K562 (cell line): ENCODE measurements at regions not wholly inside any gene's neighbourhood (a gene's known extent, or its start where the extent isn't known, plus 50 kb on each side); places are given as distances from the start of the nearest gene placed in this dataset.

Experiments used
- ATAC-seq: fragments of 200-7000 bp; cut with Tn5 transposase; 3 replicates; pipeline ENCODE4 v1.9.1; 2020; ENCODE audit warnings: moderate library complexity
- BruUV-seq: library from RNA; stranded (reverse); fragments of 400-500 nt; replicated peaks from 2 replicates; lab custom pipeline; 2021; lab: Mats Ljungman, UMichigan
- CTCF ChIA-PET: fragments of 300-600 bp; formaldehyde crosslinking; extraction: SDS; loops from one replicate; lab custom pipeline; 2021; ENCODE audit warnings: low intra/inter-chr PET ratio; lab: Yijun Ruan, JAX
- POLR2A ChIA-PET: fragments of 300-600, 350-650 bp; sonication (Branson Sonifier 250); formaldehyde crosslinking; extraction: SDS; loops from one replicate; lab custom pipeline; 2021; ENCODE audit warnings: antibody characterized with exemption, inconsistent platforms; lab: Yijun Ruan, JAX
- DNase-seq, 4 experiments: peaks; one replicate each; pipeline versions ENCODE4 v3.0.0 to v3.0.0-alpha.2; 2011 to 2018; ENCODE audit warnings: low spot score in 3 of 4, mixed read lengths in 3 of 4; ENCODE audit errors: extremely low read depth in 1 of 4
- FAIRE-seq: peaks from 2 replicates; lab custom pipeline; 2011; peaks lifted over from hg19 to GRCh38; lab: Jason Lieb, UNC
- H2AFZ ChIP-seq: 2 replicates; pipeline ENCODE4 v1.6.0; 2011; ENCODE audit warnings: low read depth, low read length, control low read depth, inconsistent platforms
- H3K27ac ChIP-seq: fragments of 200-600 bp; 3 replicates; pipeline ENCODE4 v1.8.0; 2011; ENCODE audit warnings: low read depth, mild to moderate bottlenecking, control low read depth, inconsistent platforms, low read length, moderate library complexity, mixed read lengths; ENCODE audit errors: extremely low read depth
- H3K27me3 ChIP-seq, 2 experiments: fragments of 300-600 bp in 1 of 2; 2 replicates in 1 of 2; 3 replicates in 1 of 2; pipeline versions ENCODE4 v1.6.0 to v1.8.0; 2011; ENCODE audit warnings: inconsistent platforms in 2 of 2, low read length in 2 of 2, mild to moderate bottlenecking in 1 of 2, mixed read lengths in 1 of 2, moderate library complexity in 1 of 2; ENCODE audit not compliant: control insufficient read depth in 2 of 2, insufficient read depth in 2 of 2
- H3K36me3 ChIP-seq: fragments of 300-600 bp; 3 replicates; pipeline ENCODE4 v1.8.0; 2011; ENCODE audit warnings: mild to moderate bottlenecking, low read length, inconsistent platforms; ENCODE audit not compliant: control insufficient read depth, insufficient read depth
- H3K4me1 ChIP-seq, 2 experiments: fragments of 200-600 bp in 1 of 2; replicated peaks in 1 of 2; 2 replicates in 1 of 2; 3 replicates in 1 of 2; pipeline versions ENCODE4 v1.5.1 to v1.8.0; 2011; ENCODE audit warnings: inconsistent platforms in 2 of 2, low read length in 2 of 2, mild to moderate bottlenecking in 1 of 2, mixed read lengths in 1 of 2, moderate library complexity in 1 of 2; ENCODE audit not compliant: control insufficient read depth in 2 of 2, insufficient read depth in 2 of 2
- H3K4me2 ChIP-seq: 2 replicates; pipeline ENCODE4 v1.6.1; 2011; ENCODE audit warnings: low read length, control low read depth, inconsistent platforms, mixed read lengths; ENCODE audit not compliant: insufficient read depth
- H3K4me3 ChIP-seq: fragments of 200-600 bp; sonication (generic), shearing (Covaris generic); 2 replicates; pipeline ENCODE4 v1.5.1; 2016; ENCODE audit warnings: control low read depth, inconsistent platforms
- H3K79me2 ChIP-seq: fragments of 200-600 bp; 3 replicates; pipeline ENCODE4 v1.8.0; 2011; ENCODE audit warnings: low read length, inconsistent platforms; ENCODE audit not compliant: control insufficient read depth, insufficient read depth
- H3K9ac ChIP-seq, 2 experiments: 2 replicates each; pipeline versions ENCODE4 v1.6.0 to v1.6.1; 2011; ENCODE audit warnings: low read depth in 2 of 2, low read length in 2 of 2, control low read depth in 1 of 2, inconsistent platforms in 1 of 2, mild to moderate bottlenecking in 1 of 2, mixed read lengths in 1 of 2; ENCODE audit not compliant: insufficient read depth in 1 of 2
- H3K9me1 ChIP-seq: one replicate; pipeline ENCODE4 v1.6.0; 2011; ENCODE audit warnings: inconsistent platforms, mild to moderate bottlenecking, low read length, moderate library complexity; ENCODE audit not compliant: control insufficient read depth, insufficient read depth
- H3K9me3 ChIP-seq: replicated peaks from 2 replicates; pipeline ENCODE4 v1.5.1; 2011; ENCODE audit warnings: low read depth, low read length, inconsistent platforms; ENCODE audit not compliant: control insufficient read depth, insufficient read depth
- H4K20me1 ChIP-seq: replicated peaks from 2 replicates; pipeline ENCODE4 v1.6.1; 2011; ENCODE audit warnings: low read length, inconsistent platforms, mixed read lengths; ENCODE audit not compliant: control insufficient read depth, insufficient read depth
- AFF4 ChIP-seq: sonication (generic); formaldehyde crosslinking; IDR thresholded peaks from 2 replicates; pipeline ENCODE4 v1.8.0; 2023; ENCODE audit warnings: mild to moderate bottlenecking, missing genetic modification reagents
- ARNT ChIP-seq, 2 experiments: fragments of 450-650 bp; IDR thresholded peaks; 2 replicates each; pipeline ENCODE4 v1.6.1; 2016; ENCODE audit warnings: mild to moderate bottlenecking in 1 of 2
- ETS2 ChIP-seq: IDR thresholded peaks from 2 replicates; pipeline ENCODE4 v1.6.1; 2016; ENCODE audit warnings: borderline replicate concordance, missing genetic modification characterization, mild to moderate bottlenecking, moderate library complexity, missing compliant biosample characterization; ENCODE audit not compliant: poor library complexity, severe bottlenecking
- MCM7 ChIP-seq, 2 experiments: fragments of 450-650 bp; IDR thresholded peaks; 2 replicates each; pipeline ENCODE4 v1.6.1; 2016 to 2018
- MEF2D ChIP-seq: conservative IDR thresholded peaks from 2 replicates; pipeline ENCODE4 v1.6.1; 2016; ENCODE audit warnings: low read depth, missing genetic modification characterization, missing compliant biosample characterization
- NCOA6 ChIP-seq: fragments of 450-650 bp; IDR thresholded peaks from 2 replicates; pipeline ENCODE4 v1.6.1; 2017; ENCODE audit warnings: mild to moderate bottlenecking
- PYGO2 ChIP-seq: fragments of 450-650 bp; IDR thresholded peaks from 2 replicates; pipeline ENCODE4 v1.6.1; 2016; ENCODE audit warnings: mild to moderate bottlenecking, missing genetic modification characterization, moderate library complexity, missing compliant biosample characterization
- SAFB ChIP-seq: fragments of 200-400 bp; formaldehyde crosslinking; IDR thresholded peaks from 2 replicates; pipeline ENCODE4 v1.6.1; 2017; ENCODE audit warnings: low read depth, low read length, borderline replicate concordance
- TCF15 ChIP-seq: fragments of 250-450 bp; sonication (Bioruptor Pico); IDR thresholded peaks from 2 replicates; pipeline ENCODE4 v1.8.0; 2022; ENCODE audit warnings: moderate library complexity, mild to moderate bottlenecking, inconsistent platforms
- ZC3H8 ChIP-seq: fragments of 450-650 bp; IDR thresholded peaks from 2 replicates; pipeline ENCODE4 v1.6.1; 2017
- WGBS: fragments of 100-300 bp; shearing (Covaris generic); methylation state at CpG from one replicate; pipeline ENCODE4 v1.1.6; 2016; ENCODE audit warnings: low coverage, mixed read lengths; ENCODE audit not compliant: insufficient coverage; ENCODE audit errors: missing lambda C conversion rate; 5-methylcytosine and 5-hydroxymethylcytosine counted together
- in situ Hi-C: fragments of 300-500 bp; cut with MboI; formaldehyde crosslinking; loops from 4 replicates; pipeline ENCODE4 v1.15.0; 2018; ENCODE audit warnings: inconsistent platforms, mixed read lengths
- intact Hi-C: fragments of 100-400 bp; cut with micrococcal nuclease; formaldehyde crosslinking; loops from 2 replicates; pipeline ENCODE4 v1.14.2; 2022

- H3K4me2 ChIP-seq, result no peak overlapping the region
- no peak overlapping the region for H3K4me3 ChIP-seq
- no peak overlapping the region for H2AFZ ChIP-seq
- no peaks in the 10 kb centered on the region for H3K4me1 ChIP-seq
- FAIRE-seq (no peak), ATAC-seq (no peak), DNase-seq (no peak)
- WGBS, result 3% methylated on average over 4 of the region's 4 CpGs
- H3K27me3 ChIP-seq, result peaks cover 7 to 55% of the 10 kb centered on the region in 2 experiments; a peak in 4 of 5 replicates
- H3K9me1 ChIP-seq, result no peaks in the 10 kb centered on the region
- H3K79me2 ChIP-seq, result no peaks in the 10 kb centered on the region
- H4K20me1 ChIP-seq, result 0 out of 2 replicates have a peak, but pooled peaks cover 4% of the 10 kb centered on the region
- intact Hi-C loops, result no loop called here
- ChIA-PET CTCF (no interaction called here), POLR2A (no interaction called here)
- no TSS peak for BruUV-seq
- H3K27ac ChIP-seq, result no peak overlapping the region
- in situ Hi-C loops, result no loop called here
- no peaks in the 10 kb centered on the region for H3K9me3 ChIP-seq
- no peak for TF ChIP-seq NCOA6
- no peak for TF ChIP-seq SAFB
- TF ChIP-seq ETS2 (tag), result no peak
- no peak for TF ChIP-seq AFF4 (CRISPR knock-in tag)
- no peak for TF ChIP-seq MCM7 (IDR thresholded peaks at IDR 0.05)
- no peak for TF ChIP-seq ZC3H8
- no peak for TF ChIP-seq ARNT (IDR thresholded peaks at IDR 0.05)
- TF ChIP-seq PYGO2, result no peak
- TF ChIP-seq TCF15 (CRISPR knock-in tag), result no peak
- no peak for TF ChIP-seq MEF2D
- no peak overlapping the region for H3K9ac ChIP-seq
- H3K36me3 ChIP-seq, result no peaks in the 10 kb centered on the region
Observed at GRCh38 chr10:125218967-125219366, 58.6 kb upstream of the CTBP2 start.
